HTR-8/SVneo (cell line): ENCODE measurements at regions not wholly inside any gene's neighbourhood (a gene's known extent, or its start where the extent isn't known, plus 50 kb on each side); places are given as distances from the start of the nearest gene placed in this dataset.
"Not testable (repeated sequence)": the region's sequence is repeated elsewhere in the genome, so short reads cannot be mapped to it uniquely, and the experiment has no call there.

Experiments used
- DNase-seq: peaks from one replicate; pipeline ENCODE4 v3.0.0; 2011; ENCODE audit warnings: low spot score, mixed read lengths; ENCODE audit not compliant: insufficient read length
- FAIRE-seq: peaks from 2 replicates; lab custom pipeline; 2011; peaks lifted over from hg19 to GRCh38; lab: Jason Lieb, UNC

GRCh38 chr2:166651991-166652390 is 157.9 kb upstream of the SCN7A start:
- no peak for FAIRE-seq

GRCh38 chr2:166651080-166651675 is 157.1 kb upstream of the SCN7A start:
- DNase-seq (no peak), FAIRE-seq (no peak)

More at GRCh38 chr2:166651991-166652390, 157.9 kb upstream of the SCN7A start:
- no peak for DNase-seq

DNA sequence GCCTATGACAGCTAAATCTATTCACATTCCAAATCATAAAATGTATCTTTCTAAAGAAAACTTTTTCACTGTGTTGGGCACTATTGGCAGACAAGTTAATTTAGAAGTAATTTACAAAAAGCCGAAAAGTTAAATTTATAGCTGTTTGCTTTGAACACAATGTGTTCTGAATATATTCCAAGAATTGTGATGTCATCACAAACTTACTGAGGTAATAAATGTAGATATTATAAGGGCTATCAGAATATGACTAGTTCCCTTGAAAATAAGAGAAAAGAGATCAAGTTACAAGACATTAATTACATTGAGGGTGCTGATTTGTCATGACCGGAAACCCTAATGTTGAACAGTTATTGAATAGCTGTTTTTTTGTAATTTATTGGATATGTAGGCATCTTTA is 153.9 kb upstream of the SCN7A start:
- no peak for DNase-seq
- no peak for FAIRE-seq

DNA sequence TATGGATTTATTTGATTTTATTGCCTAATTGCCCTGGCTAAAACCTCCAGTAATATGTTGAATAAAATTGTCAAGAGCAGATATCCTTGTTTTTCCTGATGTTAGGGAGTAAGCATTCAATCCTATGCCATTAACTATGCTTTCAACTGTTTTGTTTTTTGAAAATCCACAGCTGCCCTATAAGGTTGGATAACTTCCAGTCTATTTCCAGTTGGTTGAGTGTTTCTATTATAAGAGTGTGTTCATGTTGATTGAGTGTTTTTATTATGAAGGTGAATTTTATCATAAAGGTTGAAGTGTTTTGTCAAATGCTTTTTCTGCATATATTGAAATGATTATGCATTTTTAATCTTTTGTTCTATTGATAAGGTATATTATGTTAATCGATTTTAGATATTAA is 149.9 kb upstream of the SCN7A start:
- FAIRE-seq (no peak), DNase-seq (no peak)

GRCh38 chr2:166641516-166641915 is 147.5 kb upstream of the SCN7A start:
- not testable (repeated sequence) for DNase-seq, FAIRE-seq

- FAIRE-seq (no peak), DNase-seq (no peak)
Observed at GRCh38 chr2:166637051-166637450, 143.0 kb upstream of the SCN7A start.

DNA sequence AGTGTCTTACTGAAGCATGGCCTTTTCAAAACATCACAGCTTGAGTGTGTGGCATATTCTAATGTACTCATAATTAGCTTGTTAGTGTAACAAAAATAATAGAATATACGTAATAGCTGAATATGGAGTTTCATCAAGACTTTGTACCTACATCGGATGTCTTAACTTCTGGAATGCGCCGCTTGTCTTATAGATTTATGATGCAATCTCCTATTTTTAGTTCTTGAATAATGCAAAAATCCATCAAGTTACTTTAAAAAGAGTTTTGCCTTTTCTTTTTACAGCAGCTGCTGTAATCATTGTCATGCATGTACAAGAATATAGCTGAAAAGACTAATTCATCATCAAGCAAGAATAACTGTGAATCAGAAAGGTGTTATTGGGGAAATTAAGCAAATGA is 140.7 kb upstream of the SCN7A start:
- FAIRE-seq = no peak
- no peak for DNase-seq

DNA sequence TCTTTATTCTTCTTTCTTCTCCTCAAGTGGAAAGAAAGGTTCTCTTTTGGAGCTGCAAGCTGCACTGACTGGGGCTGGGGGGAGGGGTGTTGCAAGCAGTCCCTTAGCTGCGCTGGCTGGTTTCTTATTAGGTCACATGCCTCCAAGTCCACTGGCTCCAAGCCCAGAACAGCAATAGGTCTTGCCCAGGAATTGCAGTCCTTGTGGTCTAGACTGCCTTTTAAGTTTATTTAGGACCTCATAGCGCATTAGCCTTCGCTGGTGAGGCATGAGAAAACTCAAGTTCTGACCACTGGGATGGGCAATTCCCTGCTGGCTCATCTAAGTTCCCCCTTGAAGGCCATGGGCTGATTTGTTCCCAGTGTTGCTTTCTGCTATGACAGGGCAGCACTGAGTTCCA is 138.6 kb upstream of the SCN7A start:
- FAIRE-seq = no peak
- DNase-seq = no peak

GRCh38 chr2:166628478-166629136 is 134.6 kb upstream of the SCN7A start:
- DNase-seq = no peak
- FAIRE-seq = no peak

GRCh38 chr2:166627893-166628292 is 133.8 kb upstream of the SCN7A start:
- FAIRE-seq (no peak), DNase-seq (no peak)

GRCh38 chr2:166625670-166626069 is 131.6 kb upstream of the SCN7A start:
- FAIRE-seq (no peak), DNase-seq (no peak)

GRCh38 chr2:166614503-166614902 is 120.5 kb upstream of the SCN7A start:
- DNase-seq = no peak

GRCh38 chr2:166614029-166614428 is 120.0 kb upstream of the SCN7A start:
- DNase-seq (no peak), FAIRE-seq (no peak)

More at GRCh38 chr2:166614503-166614902, 120.5 kb upstream of the SCN7A start:
- FAIRE-seq = no peak

GRCh38 chr2:166613226-166613625 is 119.2 kb upstream of the SCN7A start:
- no peak for DNase-seq
- no peak for FAIRE-seq

GRCh38 chr2:166612214-166612613 is 118.2 kb upstream of the SCN7A start:
- no peak for DNase-seq
- no peak for FAIRE-seq

DNA sequence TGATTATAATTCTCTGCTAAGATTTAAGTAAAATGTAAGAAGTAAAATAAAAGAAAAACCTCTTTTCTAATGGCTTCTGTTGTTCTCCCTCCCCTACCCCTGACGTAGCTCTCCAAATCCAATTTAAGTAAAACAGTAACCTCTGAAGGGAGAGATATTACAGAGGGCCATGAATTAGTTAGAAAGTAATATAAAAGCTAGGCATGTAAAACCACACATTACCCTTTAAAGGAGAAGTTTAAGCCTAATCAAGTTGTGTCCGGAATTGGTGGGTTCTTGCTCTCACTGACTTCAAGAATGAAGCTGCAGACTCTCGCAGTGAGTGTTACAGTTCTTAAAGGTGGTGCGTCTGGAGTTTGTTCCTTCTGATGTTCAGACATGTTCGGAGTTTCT is 116.9 kb upstream of the SCN7A start:
- DNase-seq = no peak
- FAIRE-seq = no peak

- FAIRE-seq (no peak), DNase-seq (no peak)
Observed at GRCh38 chr2:166610180-166610912, 116.3 kb upstream of the SCN7A start.

- FAIRE-seq = no peak
- no peak for DNase-seq
Observed at GRCh38 chr2:166609183-166609959, 115.3 kb upstream of the SCN7A start.

DNA sequence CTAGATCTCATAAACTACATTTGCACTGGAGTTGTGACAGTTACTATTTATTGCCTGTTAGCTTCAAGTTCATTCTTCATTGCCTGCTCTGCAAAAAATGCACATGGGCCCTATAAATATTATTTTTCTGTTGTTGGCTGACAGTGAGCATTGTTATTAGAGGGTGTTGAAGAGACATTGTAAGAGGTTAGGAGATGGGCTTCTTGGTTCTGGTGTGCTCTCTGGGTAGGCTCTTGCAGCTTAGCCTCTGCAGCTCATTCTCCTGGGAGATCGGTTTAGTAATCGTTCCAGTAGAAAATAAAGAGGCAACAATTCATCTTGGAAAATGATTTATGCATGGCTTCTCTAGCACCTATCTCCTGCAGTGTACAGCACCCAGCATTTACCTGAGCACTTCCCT is 113.8 kb upstream of the SCN7A start:
- no peak for FAIRE-seq

DNA sequence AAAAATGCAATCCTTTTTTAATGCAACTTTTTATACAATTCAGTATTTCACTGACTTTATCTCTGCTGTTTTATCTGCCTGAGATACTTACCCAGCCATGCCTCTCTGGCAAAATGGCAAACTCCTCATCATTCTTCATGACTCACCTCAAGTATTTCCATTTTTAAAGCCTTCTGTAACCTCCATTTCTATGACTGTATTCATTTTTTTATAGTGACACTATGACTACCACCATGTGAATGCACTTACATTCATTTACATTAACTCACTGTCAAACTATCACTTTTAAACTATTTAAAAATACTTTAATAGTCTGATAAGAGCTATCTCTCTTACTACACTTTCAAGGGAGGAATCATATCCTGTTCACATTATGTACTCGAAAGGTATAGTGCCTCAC is 99.4 kb upstream of the SCN7A start:
- FAIRE-seq (no peak), DNase-seq (no peak)

More for the DNA sequence above, 113.8 kb upstream of the SCN7A start:
- DNase-seq = no peak

DNA sequence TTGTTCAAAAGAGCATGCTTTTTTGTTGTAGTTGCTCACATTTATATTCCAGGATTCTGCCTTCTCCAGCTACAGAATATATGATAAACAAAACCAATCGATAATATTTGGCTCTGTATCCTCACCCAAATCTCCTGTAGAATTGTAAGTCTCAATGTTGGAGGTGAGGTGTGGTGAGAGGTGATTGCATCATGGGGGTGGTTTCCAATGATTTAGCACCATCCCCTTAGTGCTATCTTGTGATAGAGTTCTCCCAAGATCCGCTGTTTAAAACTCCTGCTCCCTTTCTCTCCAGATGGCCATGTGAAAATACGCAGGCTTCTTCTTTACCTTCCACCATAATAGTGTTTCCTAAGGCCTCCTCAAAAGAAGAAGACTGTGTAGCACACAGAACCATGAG is 98.7 kb upstream of the SCN7A start:
- no peak for FAIRE-seq
- DNase-seq = no peak
